Right cardiac atrium (tissue), 5 donors: ENCODE measurements at regions not wholly inside any gene's neighbourhood (a gene's known extent, or its start where the extent isn't known, plus 50 kb on each side); places are given as distances from the start of the nearest gene placed in this dataset.
"Not testable (repeated sequence)": the region's sequence is repeated elsewhere in the genome, so short reads cannot be mapped to it uniquely, and the experiment has no call there.

Experiments
- ATAC-seq, 2 donors: fragments of 200-7000 bp; cut with Tn5 transposase; one replicate each; pipeline versions ENCODE4 v1.8.0 to v1.9.1; 2020; ENCODE audit warnings: moderate library complexity in 2 of 2, mild to moderate bottlenecking in 1 of 2
- DNase-seq, 3 donors: peaks; one replicate each; pipeline ENCODE4 v3.0.0-alpha.2; 2020
- H3K27ac ChIP-seq: one replicate; pipeline ENCODE4 v1.5.1; 2013; ENCODE audit warnings: mild to moderate bottlenecking, low read length, control low read depth, moderate library complexity
- H3K27me3 ChIP-seq: one replicate; pipeline ENCODE4 v1.6.1; 2013; ENCODE audit not compliant: control insufficient read depth, insufficient read depth
- H3K4me1 ChIP-seq: one replicate; pipeline ENCODE4 v1.6.1; 2013; ENCODE audit warnings: low read length; ENCODE audit not compliant: control insufficient read depth, insufficient read depth
- H3K4me3 ChIP-seq: one replicate; pipeline ENCODE4 v1.5.1; 2013; ENCODE audit warnings: low read length, control low read depth
- H3K9me3 ChIP-seq: one replicate; pipeline ENCODE4 v1.6.1; 2013; ENCODE audit warnings: low read length; ENCODE audit not compliant: control insufficient read depth
- WGBS: extraction: QIAGEN DNeasy Blood & Tissue Kit; methylation state at CpG from one replicate; pipeline ENCODE4 v1.1.7; 2013; 5-methylcytosine and 5-hydroxymethylcytosine counted together
- intact Hi-C, 4 donors: fragments of 100-400 bp; cut with DNase I; formaldehyde crosslinking; loops; one replicate each; pipeline versions ENCODE4 v1.11.0 to v1.14.0; 2022 to 2023
- donor health status: healthy with polysubstance abuse.
- donor health status: DM: no; HTN: yes; CAD: no.
- donor health status: DM: no; HTN: no; CAD: no.
- donor health status: DM: no; HTN: yes; CAD: no; lungs with severe emphysema.
- donor health status: DM: yes; HTN: yes; CAD: no.

DNA sequence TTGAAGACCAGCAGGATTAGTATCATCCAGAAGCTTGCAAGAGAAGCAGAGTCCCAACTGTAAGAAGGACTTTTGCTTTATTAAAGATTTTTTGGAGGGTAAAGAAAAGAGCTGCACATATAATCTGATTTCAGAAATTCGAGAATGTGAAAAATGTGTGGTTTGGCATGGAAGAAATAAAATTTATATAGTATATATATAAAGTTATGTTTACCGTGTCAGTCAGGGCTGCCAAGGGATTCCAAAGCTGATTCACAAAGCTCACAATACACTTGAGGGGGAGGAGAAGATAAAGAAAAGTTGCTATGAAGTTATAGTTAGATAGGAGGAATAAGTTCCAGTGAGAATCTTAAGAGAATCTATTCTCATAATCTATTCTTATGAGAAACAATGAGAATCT is 231.8 kb upstream of the CACNA2D1 start:
- no peak for ATAC-seq
- intact Hi-C loops, result no loop called here

DNA sequence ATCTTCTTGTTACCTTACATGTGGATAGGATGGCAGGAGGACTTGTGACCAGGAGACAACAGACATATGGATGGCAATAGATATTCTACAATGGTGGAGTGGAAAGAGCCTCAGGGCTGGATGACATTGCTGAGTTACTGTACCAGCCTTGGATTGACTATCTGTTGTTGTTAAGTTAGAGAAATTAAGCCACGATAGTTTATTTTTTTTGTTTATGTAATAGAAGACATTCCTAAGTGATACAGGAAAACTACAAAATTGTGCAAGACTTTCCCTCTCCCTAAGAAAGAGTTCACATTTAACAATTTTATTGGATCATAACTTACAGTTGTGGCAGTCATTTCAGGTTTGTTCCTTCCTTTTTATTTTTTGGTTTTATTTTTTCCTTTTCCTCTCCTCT is 230.7 kb upstream of the CACNA2D1 start:
- WGBS, result 57% methylated on average over 1 of the region's 1 CpG
- intact Hi-C loops, result no loop called here
- ATAC-seq, result no peak
- Histone ChIP-seq H3K27me3 (no peaks in the 10 kb centered on the region), H3K27ac (no peak overlapping the region), H3K9me3 (no peaks in the 10 kb centered on the region), H3K4me1 (no peaks in the 10 kb centered on the region), H3K4me3 (no peak overlapping the region)
- DNase-seq, result no peak

More for the DNA sequence above, 231.8 kb upstream of the CACNA2D1 start:
- no peak for DNase-seq
- no peak overlapping the region for H3K4me3 ChIP-seq
- H3K27me3 ChIP-seq, result no peaks in the 10 kb centered on the region
- H3K27ac ChIP-seq, result no peak overlapping the region
- no peaks in the 10 kb centered on the region for H3K4me1 ChIP-seq
- 68% methylated on average over 2 of the region's 2 CpGs for WGBS
- no peaks in the 10 kb centered on the region for H3K9me3 ChIP-seq

- no peaks in the 10 kb centered on the region for H3K9me3 ChIP-seq
- ATAC-seq (no peak), DNase-seq (no peak)
- 91% methylated on average over 2 of the region's 2 CpGs for WGBS
- intact Hi-C loops, result no loop called here
- no peak overlapping the region for H3K27ac ChIP-seq
- H3K27me3 ChIP-seq, result no peaks in the 10 kb centered on the region
- no peak overlapping the region for H3K4me3 ChIP-seq
- H3K4me1 ChIP-seq, result no peaks in the 10 kb centered on the region
Observed at GRCh38 chr7:82672078-82672477, 228.5 kb upstream of the CACNA2D1 start.

DNA sequence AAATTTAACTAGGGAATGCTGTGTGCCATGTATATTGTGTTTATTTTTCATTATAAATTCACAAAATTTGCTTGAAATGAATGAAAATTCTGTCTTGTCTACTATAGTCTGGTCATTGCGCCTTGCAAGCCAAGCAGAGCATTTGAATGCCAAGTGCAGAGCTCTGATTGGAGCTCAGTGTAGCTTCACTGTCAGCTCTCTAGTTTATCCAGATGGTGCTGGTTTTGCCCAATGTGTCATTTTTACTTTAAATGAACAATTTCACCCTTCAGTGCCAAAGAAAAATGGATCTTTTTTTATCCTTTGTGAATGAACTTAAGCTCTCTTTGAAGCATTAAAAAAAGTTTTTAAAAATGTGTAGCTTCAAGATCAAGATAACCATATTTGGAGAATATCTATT is 225.6 kb upstream of the CACNA2D1 start:
- intact Hi-C loops, result no loop called here
- H3K9me3 ChIP-seq, result no peaks in the 10 kb centered on the region
- 96% methylated on average over 1 of the region's 1 CpG for WGBS
- ATAC-seq (no peak), DNase-seq (no peak)
- no peak overlapping the region for H3K4me3 ChIP-seq
- no peaks in the 10 kb centered on the region for H3K4me1 ChIP-seq
- no peak overlapping the region for H3K27ac ChIP-seq
- H3K27me3 ChIP-seq, result no peaks in the 10 kb centered on the region

- H3K4me1 ChIP-seq, result no peaks in the 10 kb centered on the region
- intact Hi-C loops, result no loop called here
- ATAC-seq, result no peak
- 60% methylated on average over 2 of the region's 2 CpGs for WGBS
- H3K27ac ChIP-seq, result no peak overlapping the region
- no peak for DNase-seq
- H3K27me3 ChIP-seq, result no peaks in the 10 kb centered on the region
- H3K9me3 ChIP-seq, result no peaks in the 10 kb centered on the region
- H3K4me3 ChIP-seq, result no peak overlapping the region
Observed at GRCh38 chr7:82668676-82669075, 225.1 kb upstream of the CACNA2D1 start.

DNA sequence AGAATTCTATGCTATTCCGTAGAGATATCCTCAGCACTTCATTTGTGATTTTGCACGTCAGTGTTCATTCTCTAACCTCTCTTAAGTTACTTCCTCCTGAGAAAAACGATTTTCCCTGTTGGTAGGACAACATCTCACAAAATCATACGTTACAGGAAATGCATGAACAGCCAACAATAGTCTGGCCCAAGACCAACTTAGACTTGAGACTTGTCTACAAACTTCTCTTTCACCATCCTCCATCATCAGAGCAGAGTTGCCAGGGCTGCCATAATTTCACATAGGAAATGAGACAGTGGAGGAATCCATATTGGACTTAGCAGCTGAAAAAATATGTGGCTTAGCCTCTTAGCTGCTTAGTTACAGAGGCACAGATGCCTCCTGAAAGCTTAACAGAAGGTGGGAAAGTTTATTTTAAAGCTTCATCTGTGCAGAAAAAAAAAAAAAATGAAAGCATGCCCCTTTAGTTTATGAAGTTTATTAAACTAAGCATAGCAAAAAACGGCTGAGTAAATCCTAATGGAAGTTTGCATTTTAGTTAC is 222.5 kb upstream of the CACNA2D1 start:
- ATAC-seq, result no peak
- intact Hi-C loops, result no loop called here
- H3K4me3 ChIP-seq, result no peak overlapping the region
- no peak overlapping the region for H3K27ac ChIP-seq
- no peaks in the 10 kb centered on the region for H3K4me1 ChIP-seq
- 47% methylated on average over 5 of the region's 5 CpGs for WGBS
- H3K9me3 ChIP-seq, result no peaks in the 10 kb centered on the region
- H3K27me3 ChIP-seq, result no peaks in the 10 kb centered on the region
- DNase-seq, result no peak

DNA sequence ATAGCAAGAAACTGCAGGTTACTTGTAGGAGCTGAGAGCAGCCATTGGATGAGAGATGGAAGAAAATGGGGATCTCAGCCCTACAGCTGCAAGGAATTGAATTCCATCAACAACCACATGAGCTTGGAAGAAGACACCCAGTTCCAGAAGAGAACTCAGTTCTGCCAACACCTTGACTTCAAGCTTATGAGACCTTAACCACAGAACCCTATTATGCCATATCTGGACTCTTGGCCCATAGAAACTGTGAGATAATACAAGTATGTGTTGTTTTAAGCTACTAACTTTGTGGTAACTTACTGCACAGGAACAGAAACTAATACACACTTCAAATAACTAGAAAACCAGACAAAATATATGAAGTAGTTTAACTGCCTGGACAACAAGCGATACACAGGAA is 212.4 kb upstream of the CACNA2D1 start:
- intact Hi-C loops, result no loop called here
- no peak overlapping the region for H3K27ac ChIP-seq
- no peaks in the 10 kb centered on the region for H3K4me1 ChIP-seq
- no peak for DNase-seq
- H3K4me3 ChIP-seq, result no peak overlapping the region
- peaks cover 2% of the 10 kb centered on the region for H3K9me3 ChIP-seq
- no peak for ATAC-seq
- H3K27me3 ChIP-seq, result no peaks in the 10 kb centered on the region
- 100% methylated on average over 1 of the region's 1 CpG for WGBS

- intact Hi-C loops, result not testable (repeated sequence)
- 91% methylated on average over 10 of the region's 10 CpGs for WGBS
Observed at GRCh38 chr7:82650095-82650494, 206.5 kb upstream of the CACNA2D1 start.

DNA sequence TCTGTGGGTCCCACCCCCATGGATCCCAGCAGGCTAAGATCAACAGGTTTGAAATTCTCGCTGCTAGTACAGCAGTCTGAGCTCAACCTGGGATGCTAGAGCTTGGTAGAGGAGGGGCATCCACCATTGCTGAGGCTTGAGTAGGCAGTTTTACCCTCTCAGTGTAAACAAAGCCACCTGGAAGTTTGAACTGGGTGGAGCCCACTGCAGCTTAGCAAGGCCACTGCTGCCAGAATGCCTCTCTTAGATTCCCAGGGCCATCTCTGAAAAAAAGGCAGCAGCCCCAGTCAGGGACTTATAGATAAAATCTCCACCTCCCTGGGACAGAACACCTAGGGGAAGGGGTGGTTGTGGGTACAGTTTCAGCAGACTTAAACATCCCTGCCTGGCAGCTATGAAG is 190.0 kb upstream of the CACNA2D1 start:
- DNase-seq (no peak), ATAC-seq (no peak)
- Histone ChIP-seq H3K4me3 (no peak overlapping the region), H3K9me3 (no peaks in the 10 kb centered on the region), H3K27ac (no peak overlapping the region), H3K4me1 (no peaks in the 10 kb centered on the region), H3K27me3 (no peaks in the 10 kb centered on the region)
- intact Hi-C loops, result no loop called here
- 90% methylated on average over 1 of the region's 1 CpG for WGBS

More at GRCh38 chr7:82650095-82650494, 206.5 kb upstream of the CACNA2D1 start:
- not testable (repeated sequence) for H3K27ac ChIP-seq, H3K27me3 ChIP-seq, H3K4me3 ChIP-seq, H3K4me1 ChIP-seq, H3K9me3 ChIP-seq, DNase-seq, ATAC-seq

GRCh38 chr7:82631998-82632397 is 188.4 kb upstream of the CACNA2D1 start:
- no peaks in the 10 kb centered on the region for H3K9me3 ChIP-seq
- DNase-seq (no peak), ATAC-seq (no peak)
- H3K27ac ChIP-seq, result no peak overlapping the region
- WGBS, result 44% methylated on average over 3 of the region's 3 CpGs
- intact Hi-C loops, result no loop called here
- H3K4me1 ChIP-seq, result no peaks in the 10 kb centered on the region
- H3K27me3 ChIP-seq, result no peaks in the 10 kb centered on the region
- no peak overlapping the region for H3K4me3 ChIP-seq

DNA sequence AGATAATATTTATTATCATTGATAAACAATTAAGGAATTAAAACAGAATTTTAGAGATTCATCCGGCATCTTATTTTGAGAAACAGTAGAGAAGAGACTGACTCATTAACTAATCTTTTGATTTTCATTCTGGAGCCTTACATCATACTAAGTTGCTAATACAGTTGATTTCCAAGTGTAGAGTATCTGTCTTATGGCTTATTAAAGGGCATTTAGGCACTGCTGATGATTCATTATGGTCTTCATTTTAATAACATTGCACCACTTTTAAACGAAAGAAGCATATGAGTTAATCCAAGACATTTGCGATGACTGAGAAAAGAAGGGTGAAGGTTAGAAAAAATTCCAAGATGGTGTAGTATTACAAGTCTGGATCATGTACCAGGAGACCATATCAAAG is 186.0 kb upstream of the CACNA2D1 start:
- no peaks in the 10 kb centered on the region for H3K27me3 ChIP-seq
- 89% methylated on average over 3 of the region's 3 CpGs for WGBS

GRCh38 chr7:82625377-82625776 is 181.8 kb upstream of the CACNA2D1 start:
- WGBS, result 88% methylated on average over 2 of the region's 2 CpGs
- Histone ChIP-seq H3K27ac (no peak overlapping the region), H3K4me1 (no peaks in the 10 kb centered on the region), H3K4me3 (no peak overlapping the region), H3K27me3 (no peaks in the 10 kb centered on the region), H3K9me3 (no peaks in the 10 kb centered on the region)
- intact Hi-C loops, result no loop called here
- ATAC-seq, result no peak
- no peak for DNase-seq

More for the DNA sequence above, 186.0 kb upstream of the CACNA2D1 start:
- H3K4me1 ChIP-seq, result no peaks in the 10 kb centered on the region
- H3K27ac ChIP-seq, result no peak overlapping the region
- H3K4me3 ChIP-seq, result no peak overlapping the region
- DNase-seq (no peak), ATAC-seq (no peak)
- H3K9me3 ChIP-seq, result no peaks in the 10 kb centered on the region
- intact Hi-C loops, result no loop called here
